SK-N-SH treated with all-trans-retinoic acid at 6 μM for 48 hours (cell line): ENCODE measurements at regions not wholly inside any gene's neighbourhood (a gene's known extent, or its start where the extent isn't known, plus 50 kb on each side); places are given as distances from the start of the nearest gene placed in this dataset.
A peak's percentile ranks its signal among the peaks of the same experiment; 100 is the strongest.

Source experiments
- ATAC-seq: fragments of 200-7000 bp; cut with Tn5 transposase; 3 replicates; pipeline ENCODE4 v1.9.1; 2020; ENCODE audit warnings: mild to moderate bottlenecking, moderate library complexity
- ARNTL ChIP-seq: fragments of 450-650 bp; formaldehyde crosslinking; IDR thresholded peaks from 2 replicates; pipeline ENCODE4 v1.5.0; 2020; ENCODE audit warnings: low read depth, mild to moderate bottlenecking, moderate library complexity, borderline replicate concordance
- BACH2 ChIP-seq: fragments of 250-450 bp; sonication (Bioruptor Pico); IDR thresholded peaks from 2 replicates; pipeline ENCODE4 v1.9.0; 2021; ENCODE audit warnings: mild to moderate bottlenecking, borderline replicate concordance
- CSDC2 ChIP-seq: fragments of 250-450 bp; sonication (Bioruptor Pico); IDR thresholded peaks from 2 replicates; pipeline ENCODE4 v1.5.0; 2020; ENCODE audit warnings: mild to moderate bottlenecking, moderate library complexity
- CSRNP3 ChIP-seq: fragments of 250-450 bp; sonication (Bioruptor Pico); IDR thresholded peaks from 2 replicates; pipeline ENCODE4 v1.5.1; 2021; ENCODE audit warnings: mild to moderate bottlenecking, moderate library complexity
- ESRRG ChIP-seq: fragments of 250-450 bp; sonication (Bioruptor Pico); IDR thresholded peaks from 2 replicates; pipeline ENCODE4 v1.6.1; 2021; ENCODE audit warnings: mild to moderate bottlenecking
- ISL1 ChIP-seq: fragments of 250-450 bp; sonication (Bioruptor Pico); IDR thresholded peaks from 2 replicates; pipeline ENCODE4 v2.1.2; 2022; ENCODE audit warnings: mild to moderate bottlenecking, moderate library complexity
- PATZ1 ChIP-seq: fragments of 250-450 bp; sonication (Bioruptor Pico); IDR thresholded peaks from 2 replicates; pipeline ENCODE4 v1.8.0; 2020; ENCODE audit warnings: mild to moderate bottlenecking, moderate library complexity, borderline replicate concordance
- POU6F1 ChIP-seq: fragments of 250-450 bp; sonication (Bioruptor Pico); IDR thresholded peaks from 2 replicates; pipeline ENCODE4 v1.8.0; 2021; ENCODE audit warnings: low read depth, mild to moderate bottlenecking, moderate library complexity, borderline replicate concordance
- PPARA ChIP-seq: fragments of 250-450 bp; sonication (Bioruptor Pico); IDR thresholded peaks from 2 replicates; pipeline ENCODE4 v1.5.0; 2020; ENCODE audit warnings: mild to moderate bottlenecking, borderline replicate concordance
- RARB ChIP-seq: fragments of 250-450 bp; sonication (Bioruptor Pico); IDR thresholded peaks from 2 replicates; pipeline ENCODE4 v1.8.0; 2021; ENCODE audit warnings: mild to moderate bottlenecking, moderate library complexity
- SNAI2 ChIP-seq: fragments of 250-450 bp; sonication (Bioruptor Pico); IDR thresholded peaks from 2 replicates; pipeline ENCODE4 v1.5.0; 2020; ENCODE audit warnings: mild to moderate bottlenecking, moderate library complexity
- TCF4 ChIP-seq: fragments of 250-450 bp; sonication (Bioruptor Pico); IDR thresholded peaks from 2 replicates; pipeline ENCODE4 v1.8.0; 2021; ENCODE audit warnings: mild to moderate bottlenecking, moderate library complexity, borderline replicate concordance
- TOX ChIP-seq: fragments of 250-450 bp; sonication (Bioruptor Pico); IDR thresholded peaks from 2 replicates; pipeline ENCODE4 v1.8.0; 2021; ENCODE audit warnings: mild to moderate bottlenecking, moderate library complexity, borderline replicate concordance
- TSHZ2 ChIP-seq: fragments of 250-450 bp; sonication (Bioruptor Pico); IDR thresholded peaks from 2 replicates; pipeline ENCODE4 v1.5.0; 2020; ENCODE audit warnings: mild to moderate bottlenecking, moderate library complexity
- ZC3H10 ChIP-seq: fragments of 250-450 bp; sonication (Bioruptor Pico); IDR thresholded peaks from 2 replicates; pipeline ENCODE4 v1.5.1; 2021; ENCODE audit warnings: mild to moderate bottlenecking, moderate library complexity
- ZNF565 ChIP-seq: fragments of 450-650 bp; formaldehyde crosslinking; conservative IDR thresholded peaks from 2 replicates; pipeline ENCODE4 v1.5.0; 2020; ENCODE audit warnings: low read depth, mild to moderate bottlenecking, moderate library complexity
- ZNF8 ChIP-seq: fragments of 450-650 bp; formaldehyde crosslinking; IDR thresholded peaks from 2 replicates; pipeline ENCODE4 v1.5.0; 2020; ENCODE audit warnings: mild to moderate bottlenecking, moderate library complexity

DNA sequence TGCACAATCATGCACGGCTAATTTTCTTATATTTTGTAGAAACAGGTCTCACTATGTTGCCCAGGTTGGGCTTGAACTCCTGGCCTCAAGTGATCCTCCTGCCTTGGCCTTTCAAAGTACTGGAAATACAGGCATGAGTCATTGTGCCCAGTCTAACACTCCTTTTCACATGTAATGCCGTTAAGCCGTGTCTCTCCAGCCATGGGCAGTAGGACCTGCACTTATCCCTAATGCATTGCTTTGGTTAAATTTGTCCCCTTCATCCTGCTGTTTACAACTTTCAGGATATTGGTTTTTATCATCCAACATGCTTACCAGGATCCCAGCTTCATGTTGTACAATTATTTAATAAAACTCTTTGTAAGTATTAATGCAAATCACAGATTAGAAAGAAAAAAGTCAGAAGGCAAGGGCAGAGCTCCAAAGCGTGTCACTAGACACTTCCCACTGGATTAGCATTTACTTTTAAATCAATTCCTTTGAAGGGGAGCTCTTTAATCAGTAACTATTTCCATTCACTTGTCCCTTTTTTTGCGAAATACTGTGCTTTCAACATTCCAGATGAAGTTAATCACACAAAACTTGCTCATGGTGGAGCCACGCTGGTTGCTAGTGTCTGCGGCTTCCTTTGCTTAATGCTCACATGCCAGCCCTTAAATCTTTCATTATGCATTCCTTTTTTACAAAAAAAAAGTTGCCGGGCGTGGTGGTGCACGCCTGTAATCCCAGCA is 256.0 kb upstream of the AUTS2 start (continued):
- no peak for TF ChIP-seq CSRNP3 (CRISPR knock-in tag)

GRCh38 chr7:69349291-69349690 is 249.0 kb upstream of the AUTS2 start:
- ATAC-seq: no peak
- TF ChIP-seq ARNTL (CRISPR knock-in tag) (no peak), PATZ1 (CRISPR knock-in tag) (no peak), BACH2 (CRISPR knock-in tag) (no peak), RARB (CRISPR knock-in tag) (no peak), ESRRG (CRISPR knock-in tag) (no peak)

GRCh38 chr7:69358163-69358821 is 240.0 kb upstream of the AUTS2 start:
- peak; percentile 38 for TF ChIP-seq ISL1
- TF ChIP-seq TCF4: peak; percentile 77
- TF ChIP-seq BACH2 (CRISPR knock-in tag): no peak
- 0 out of 2 replicates have a peak, but pooled peaks have one; percentile 31 for TF ChIP-seq TSHZ2 (CRISPR knock-in tag)
- TF ChIP-seq SNAI2 (CRISPR knock-in tag): no peak
- ATAC-seq: peak; percentile 89

DNA sequence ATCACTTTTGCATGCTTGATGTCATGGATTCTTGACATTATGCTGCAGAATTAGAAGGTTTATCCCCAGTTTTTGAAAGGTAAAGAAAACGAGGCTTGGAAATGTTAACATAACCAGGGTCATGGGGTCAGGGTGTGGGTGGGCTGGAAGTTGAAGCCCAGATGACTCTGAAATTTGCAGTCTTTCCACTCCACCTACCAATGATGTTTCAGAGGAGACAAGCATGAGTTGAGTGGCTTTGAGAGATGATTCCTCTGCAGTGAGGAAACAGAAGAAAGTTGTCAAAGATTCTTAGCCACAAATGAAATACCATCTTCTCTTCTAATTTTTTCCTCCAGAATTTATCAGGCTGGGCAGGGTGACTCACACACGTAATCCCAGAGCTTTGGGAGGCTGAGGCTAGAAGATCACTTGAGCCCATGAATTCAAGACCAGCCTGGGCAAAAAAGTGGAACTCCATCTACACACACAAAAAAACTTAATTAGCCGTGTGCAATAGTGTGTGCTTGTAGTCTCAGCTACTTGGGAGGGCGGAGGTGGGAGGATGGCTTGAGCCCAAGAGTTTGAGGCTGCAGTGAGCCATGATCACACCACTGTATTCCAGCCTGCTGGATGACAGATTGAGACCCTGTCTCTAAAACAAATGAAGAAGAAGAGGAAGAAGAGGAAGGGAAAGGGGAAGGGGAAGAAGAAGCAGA is 239.1 kb upstream of the AUTS2 start:
- TF ChIP-seq TOX (CRISPR knock-in tag): no peak
- no peak for TF ChIP-seq PATZ1 (CRISPR knock-in tag)
- no peak for TF ChIP-seq POU6F1 (CRISPR knock-in tag)
- no peak for TF ChIP-seq ZC3H10 (CRISPR knock-in tag)
- TF ChIP-seq CSDC2: no peak
- no peak for TF ChIP-seq RARB (CRISPR knock-in tag)
- TF ChIP-seq ZNF565 (CRISPR knock-in tag): no peak
- TF ChIP-seq TCF4: no peak
- TF ChIP-seq PPARA (CRISPR knock-in tag): no peak
- TF ChIP-seq ZNF8 (CRISPR knock-in tag): no peak
- ATAC-seq: peak; percentile 47
